OCI-LY3 (cell line): ENCODE measurements at regions not wholly inside any gene's neighbourhood (a gene's known extent, or its start where the extent isn't known, plus 50 kb on each side); places are given as distances from the start of the nearest gene placed in this dataset.
A peak's percentile ranks its signal among the peaks of the same experiment; 100 is the strongest.

ENCODE experiments used
- CTCF ChIP-seq: fragments of 200-600, 300-600 bp; sonication (generic); IDR thresholded peaks from 2 replicates; pipeline ENCODE4 v1.5.1; 2014; ENCODE audit warnings: antibody characterized with exemption, low read length, low read depth
- EZH2phosphoT487 ChIP-seq: fragments of 200-600 bp; shearing (Covaris generic); IDR thresholded peaks from 2 replicates; pipeline ENCODE4 v1.6.1; 2018; ENCODE audit warnings: antibody characterized with exemption, mixed run types, low read depth

DNA sequence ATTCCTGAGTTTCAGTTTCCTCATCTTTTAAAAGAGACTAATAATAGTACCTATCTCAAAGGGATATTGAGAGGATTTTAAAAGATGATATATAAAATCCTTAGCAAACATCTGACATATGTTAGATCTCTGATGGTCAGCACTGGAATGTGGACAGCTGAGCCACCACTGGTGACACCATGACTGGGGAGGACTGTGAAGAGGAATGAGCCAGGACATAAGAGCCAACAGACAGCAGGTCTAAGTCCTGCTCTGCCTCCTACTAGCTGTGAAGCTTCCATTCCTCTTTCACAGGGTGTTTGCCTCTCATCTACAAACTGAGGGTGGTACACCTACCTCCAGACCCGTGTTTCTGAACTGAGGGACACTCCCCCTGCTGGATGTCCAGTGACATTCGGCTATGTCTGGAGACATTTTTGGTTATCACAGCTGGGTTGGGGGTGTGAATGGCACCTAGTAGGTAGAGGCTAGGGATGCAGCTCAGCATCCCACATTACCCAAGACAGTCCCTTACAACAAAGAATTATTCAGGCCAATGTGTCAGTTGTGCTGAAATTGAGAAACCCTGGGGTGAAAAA lies 109.1 kb upstream of the OLIG2 start:
- TF ChIP-seq CTCF (peak; percentile 43), EZH2phosphoT487 (no peak)
